GM12865 (cell line): ENCODE measurements at regions not wholly inside any gene's neighbourhood (a gene's known extent, or its start where the extent isn't known, plus 50 kb on each side); places are given as distances from the start of the nearest gene placed in this dataset.

Experiments used
- DNase-seq: peaks from one replicate; pipeline ENCODE4 v3.0.0; 2010; ENCODE audit warnings: low read depth
- H3K4me3 ChIP-seq: 2 replicates; pipeline ENCODE4 v1.5.1; 2011; ENCODE audit warnings: mild to moderate bottlenecking, low read depth, low read length, control low read depth
- TF ChIP-seq, protein P1 (sequence below): IDR thresholded peaks from 2 replicates; pipeline ENCODE4 v1.5.1; 2011; ENCODE audit warnings: low read length, control low read depth, low read depth, inconsistent platforms; ENCODE audit not compliant: insufficient read depth; ENCODE audit errors: missing control alignments

DNA sequence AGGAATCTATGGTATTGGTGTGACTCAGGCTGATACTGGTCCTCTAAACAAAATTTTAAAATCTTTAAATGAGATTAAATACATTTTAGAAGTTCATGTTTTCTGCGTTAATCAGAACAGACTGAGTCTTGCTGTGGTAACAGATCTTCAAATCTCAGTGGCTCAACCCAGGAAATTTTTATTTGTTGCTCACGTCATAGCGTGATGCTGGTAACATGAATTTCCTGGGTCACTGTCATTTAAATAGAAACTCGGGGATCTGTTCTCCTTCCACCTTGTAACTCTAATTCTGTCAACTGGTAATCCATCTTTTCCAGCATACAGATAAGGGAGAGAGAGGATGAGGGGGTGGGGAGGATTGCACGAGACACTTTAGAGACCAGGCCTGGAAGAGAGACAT is 90.0 kb downstream of the CDC42EP3 start:
- no peak for DNase-seq
- TF ChIP-seq, protein P1, sequence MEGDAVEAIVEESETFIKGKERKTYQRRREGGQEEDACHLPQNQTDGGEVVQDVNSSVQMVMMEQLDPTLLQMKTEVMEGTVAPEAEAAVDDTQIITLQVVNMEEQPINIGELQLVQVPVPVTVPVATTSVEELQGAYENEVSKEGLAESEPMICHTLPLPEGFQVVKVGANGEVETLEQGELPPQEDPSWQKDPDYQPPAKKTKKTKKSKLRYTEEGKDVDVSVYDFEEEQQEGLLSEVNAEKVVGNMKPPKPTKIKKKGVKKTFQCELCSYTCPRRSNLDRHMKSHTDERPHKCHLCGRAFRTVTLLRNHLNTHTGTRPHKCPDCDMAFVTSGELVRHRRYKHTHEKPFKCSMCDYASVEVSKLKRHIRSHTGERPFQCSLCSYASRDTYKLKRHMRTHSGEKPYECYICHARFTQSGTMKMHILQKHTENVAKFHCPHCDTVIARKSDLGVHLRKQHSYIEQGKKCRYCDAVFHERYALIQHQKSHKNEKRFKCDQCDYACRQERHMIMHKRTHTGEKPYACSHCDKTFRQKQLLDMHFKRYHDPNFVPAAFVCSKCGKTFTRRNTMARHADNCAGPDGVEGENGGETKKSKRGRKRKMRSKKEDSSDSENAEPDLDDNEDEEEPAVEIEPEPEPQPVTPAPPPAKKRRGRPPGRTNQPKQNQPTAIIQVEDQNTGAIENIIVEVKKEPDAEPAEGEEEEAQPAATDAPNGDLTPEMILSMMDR, result no peak
- no peak overlapping the region for H3K4me3 ChIP-seq

DNA sequence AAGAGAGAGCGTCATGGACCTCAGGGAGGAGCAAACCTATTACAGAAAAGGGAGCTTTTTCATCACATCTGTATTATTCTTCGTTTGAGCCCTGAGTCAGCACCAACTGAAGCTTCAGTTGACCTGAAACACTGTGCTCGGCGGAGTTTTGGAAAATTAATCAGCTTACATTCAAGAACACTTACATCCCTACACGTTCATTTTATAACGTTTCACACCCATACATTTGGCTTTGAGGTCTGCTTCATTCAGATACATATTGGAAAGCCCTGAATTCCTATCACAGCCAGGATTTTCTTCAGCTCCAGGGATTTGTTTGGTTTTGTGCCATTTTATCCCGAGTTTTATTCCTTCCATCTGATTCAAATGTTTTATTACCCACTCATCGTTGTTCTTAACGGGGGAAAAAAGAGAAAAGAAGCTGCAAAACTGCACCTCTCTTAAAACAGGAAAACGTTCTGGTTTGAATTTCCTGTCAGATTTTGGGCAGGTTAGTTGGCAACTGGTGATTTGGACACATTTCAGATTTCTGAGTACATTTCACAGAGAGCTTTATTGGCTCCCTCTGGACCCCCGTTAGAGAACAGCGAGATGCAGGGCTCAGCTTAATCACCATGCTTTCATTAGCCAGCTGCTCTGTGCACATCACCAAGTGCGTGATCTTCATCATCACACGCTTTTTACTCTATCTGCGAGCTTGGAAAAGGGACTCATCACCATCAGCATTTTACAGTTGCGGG is 88.8 kb downstream of the CDC42EP3 start:
- no peak overlapping the region for H3K4me3 ChIP-seq
- no peak for DNase-seq
- TF ChIP-seq, protein P1, result no peak

DNA sequence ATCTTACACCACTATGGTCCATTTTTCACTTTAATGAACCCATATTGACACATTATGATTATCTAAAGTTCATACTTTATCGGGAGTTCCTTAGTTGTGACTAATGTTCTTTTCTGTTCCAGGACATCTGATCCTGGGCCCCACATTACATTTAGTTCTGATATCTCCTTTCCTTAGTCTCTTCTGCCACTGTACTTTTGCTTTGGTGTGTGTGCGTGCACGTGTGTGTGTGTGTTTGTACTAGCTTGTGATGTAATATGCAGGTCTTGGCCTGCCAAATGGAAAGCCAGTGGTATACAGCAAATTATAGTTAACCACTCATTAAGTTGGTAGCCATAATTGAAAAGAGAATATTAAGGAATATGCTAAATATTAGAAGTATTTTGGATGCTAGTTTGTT is 88.0 kb downstream of the CDC42EP3 start:
- no peak for DNase-seq
- H3K4me3 ChIP-seq, result no peak overlapping the region
- TF ChIP-seq, protein P1, result no peak

DNA sequence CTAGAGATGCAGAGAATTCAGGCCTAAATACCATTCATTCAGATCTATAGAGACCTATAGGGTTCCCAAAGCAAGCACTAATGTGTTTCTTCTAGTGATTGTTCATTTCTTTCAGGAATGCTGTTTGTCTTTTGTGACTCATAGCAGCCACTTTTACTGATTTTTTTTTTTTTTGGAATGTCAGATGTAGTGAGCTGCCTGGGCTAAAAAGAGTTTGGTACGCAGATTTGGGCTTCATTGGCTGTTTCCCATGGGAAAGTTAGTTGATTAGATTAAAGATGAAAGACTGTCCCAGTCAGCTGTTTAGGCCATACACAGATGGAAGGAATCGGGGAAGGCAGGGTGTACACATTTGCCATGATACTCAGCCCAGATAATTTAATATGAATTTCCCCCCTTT is 87.6 kb downstream of the CDC42EP3 start:
- TF ChIP-seq, protein P1, result no peak
- H3K4me3 ChIP-seq, result no peak overlapping the region
- DNase-seq, result no peak

DNA sequence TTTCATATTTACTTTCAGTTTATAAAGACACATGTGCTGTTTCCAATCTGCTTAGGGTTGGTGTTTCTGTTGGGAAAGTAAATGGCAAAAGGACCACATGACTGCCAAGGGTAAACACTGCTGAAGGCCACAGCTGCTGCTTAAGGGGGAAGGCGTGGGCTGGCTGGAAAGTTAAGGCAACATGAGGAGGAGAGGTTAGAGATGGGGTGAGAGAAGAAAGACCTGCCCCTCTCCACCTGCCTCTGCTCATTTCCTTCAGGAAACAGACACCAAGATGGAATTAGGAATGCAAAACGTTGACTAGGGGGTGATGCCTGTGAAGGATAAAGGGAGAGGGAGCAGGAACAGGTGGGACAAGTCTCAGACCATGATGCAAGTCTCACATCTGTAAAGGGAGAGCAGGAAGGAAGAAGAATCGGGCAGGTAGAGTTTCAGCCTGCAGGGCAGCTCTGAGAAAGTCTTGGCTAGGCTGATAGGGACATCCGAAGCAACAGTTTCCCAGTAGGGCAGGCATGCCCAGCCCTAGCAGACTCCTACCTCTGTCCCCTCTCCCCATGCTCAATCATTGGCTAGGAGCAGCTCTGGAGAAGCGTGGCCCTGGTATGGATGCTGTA is 86.0 kb downstream of the CDC42EP3 start:
- peak; percentile 69 for DNase-seq
- TF ChIP-seq, protein P1, result no peak
- peak overlapping the region; percentile 17 for H3K4me3 ChIP-seq

DNA sequence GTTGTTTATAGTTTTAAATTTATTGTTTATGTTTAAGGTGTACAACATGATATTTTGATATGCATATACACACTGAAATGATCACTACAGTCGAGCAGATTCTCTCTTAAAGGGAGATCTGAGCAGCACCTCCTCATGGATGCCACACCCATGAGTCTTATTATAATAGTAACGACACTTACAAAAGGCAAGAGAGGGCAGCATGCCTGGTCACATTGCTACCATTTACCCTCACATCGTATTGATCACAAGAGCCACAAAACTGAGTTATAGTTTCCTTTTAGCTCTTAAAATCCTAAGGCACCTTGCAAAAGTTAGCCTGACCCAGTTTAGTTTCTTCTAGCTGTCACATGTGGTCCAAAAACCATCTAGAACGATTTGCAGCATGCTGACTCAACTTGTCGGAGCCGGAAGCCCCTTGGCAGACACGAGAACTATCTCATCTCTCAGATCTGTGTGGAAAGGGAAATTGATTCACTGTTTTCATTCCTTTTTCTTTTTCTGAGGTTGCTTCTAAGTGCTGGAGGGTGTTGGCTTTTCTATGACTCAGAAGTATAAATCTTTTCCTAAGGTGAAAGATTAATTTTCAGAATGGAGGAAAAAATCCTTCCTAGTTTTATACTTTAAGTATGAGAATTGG is 85.3 kb downstream of the CDC42EP3 start:
- H3K4me3 ChIP-seq, result peak overlapping the region; percentile 16
- TF ChIP-seq, protein P1, result no peak

More for the DNA sequence above, 85.3 kb downstream of the CDC42EP3 start:
- DNase-seq, result peak; percentile 87
